SK-N-MC (cell line): ENCODE measurements at regions not wholly inside any gene's neighbourhood (a gene's known extent, or its start where the extent isn't known, plus 50 kb on each side); places are given as distances from the start of the nearest gene placed in this dataset.

Source experiments
- EZH2 ChIP-seq: fragments of 200-600 bp; sonication (generic); IDR thresholded peaks from one replicate; pipeline ENCODE4 v1.6.1; 2017; ENCODE audit warnings: antibody characterized with exemption
- POLR2AphosphoS5 ChIP-seq: IDR thresholded peaks from 2 replicates; pipeline ENCODE4 v1.6.1; 2012; ENCODE audit warnings: mild to moderate bottlenecking, low read depth, low read length, borderline replicate concordance

DNA sequence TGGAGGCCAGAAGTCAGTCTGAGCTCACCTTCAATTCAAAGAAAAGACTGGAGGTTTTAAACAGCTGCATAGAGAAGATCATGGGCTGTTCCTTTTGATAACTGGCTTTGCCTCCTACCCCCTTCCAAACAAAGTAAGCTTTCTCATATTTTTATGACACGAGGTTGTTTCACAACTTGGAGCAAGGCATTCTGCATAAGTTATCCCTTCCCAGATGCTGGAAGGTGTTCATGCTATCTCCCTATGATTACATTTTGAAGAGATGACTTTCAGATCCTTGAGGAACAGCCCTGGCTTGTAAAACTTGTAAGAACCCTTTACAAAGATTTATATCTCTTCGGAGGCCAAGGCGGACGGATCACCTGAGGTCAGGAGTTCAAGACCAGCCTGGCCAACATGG, 571.9 kb upstream of the FTMT start:
- no peak for TF ChIP-seq POLR2AphosphoS5
- no peak for TF ChIP-seq EZH2
